Fibroblast of lung (primary cell): ENCODE measurements at regions not wholly inside any gene's neighbourhood (a gene's known extent, or its start where the extent isn't known, plus 50 kb on each side); places are given as distances from the start of the nearest gene placed in this dataset.

Source experiments
- CTCF ChIP-seq, 2 donors: IDR thresholded peaks in 1 of 2; conservative IDR thresholded peaks in 1 of 2; 1 replicate in 1 of 2; 2 replicates in 1 of 2; pipeline ENCODE4 v1.5.1; 2011 to 2012; ENCODE audit warnings: low read length in 2 of 2, control low read depth in 1 of 2, inconsistent platforms in 1 of 2, low read depth in 1 of 2, mild to moderate bottlenecking in 1 of 2
- EZH2 ChIP-seq: IDR thresholded peaks from 2 replicates; pipeline ENCODE4 v1.5.1; 2012; ENCODE audit warnings: low read length, control low read depth, mild to moderate bottlenecking; ENCODE audit errors: missing control alignments

- TF ChIP-seq CTCF (conservative IDR thresholded peaks at IDR 0.05 in 1 of 2, IDR thresholded peaks at IDR 0.05 in 1 of 2; ENCODE audit: low read depth in 1 of 2, low read length in 2 of 2) (no peak), EZH2 (no peak)
These were observed 69.2 kb downstream of the NABP1 start for GRCh38 chr2:191747170-191747530.
